ELR (cell line): ENCODE measurements at regions not wholly inside any gene's neighbourhood (a gene's known extent, or its start where the extent isn't known, plus 50 kb on each side); places are given as distances from the start of the nearest gene placed in this dataset.
"Not testable (repeated sequence)": the region's sequence is repeated elsewhere in the genome, so short reads cannot be mapped to it uniquely, and the experiment has no call there.

ENCODE experiments used
- DNase-seq: peaks from one replicate; pipeline ENCODE4 v3.0.0-alpha.2; 2015; ENCODE audit warnings: low read depth

GRCh38 chr2:67904966-67905365, 157.8 kb downstream of the C1D start:
- no peak for DNase-seq

- DNase-seq = not testable (repeated sequence)
Observed at GRCh38 chr2:67906547-67906946, 156.3 kb downstream of the C1D start.

- peak; percentile 98 for DNase-seq
Observed at GRCh38 chr2:67917332-67918054, 145.3 kb downstream of the C1D start.

- no peak for DNase-seq
Observed at GRCh38 chr2:67918471-67918870, 144.3 kb downstream of the C1D start.

- no peak for DNase-seq
Observed at GRCh38 chr2:67919490-67919889, 143.3 kb downstream of the C1D start.

GRCh38 chr2:67922080-67922785, 140.6 kb downstream of the C1D start:
- DNase-seq = no peak

GRCh38 chr2:67923696-67924095, 139.1 kb downstream of the C1D start:
- DNase-seq = no peak

GRCh38 chr2:67927501-67927900, 135.3 kb downstream of the C1D start:
- no peak for DNase-seq

GRCh38 chr2:67930156-67930555, 132.6 kb downstream of the C1D start:
- no peak for DNase-seq

- DNase-seq = no peak
Observed at GRCh38 chr2:67936969-67937368, 125.8 kb downstream of the C1D start.

GRCh38 chr2:67938053-67938452, 124.8 kb downstream of the C1D start:
- no peak for DNase-seq

GRCh38 chr2:67945056-67945455, 117.7 kb downstream of the C1D start:
- DNase-seq = no peak

GRCh38 chr2:67945940-67946339, 116.9 kb downstream of the C1D start:
- DNase-seq = peak; percentile 6

GRCh38 chr2:67948057-67948456, 114.7 kb downstream of the C1D start:
- no peak for DNase-seq

GRCh38 chr2:67948506-67948905, 114.3 kb downstream of the C1D start:
- no peak for DNase-seq

GRCh38 chr2:67950018-67950417, 112.8 kb downstream of the C1D start:
- DNase-seq = no peak

- DNase-seq = no peak
Observed at GRCh38 chr2:67950919-67951318, 111.9 kb downstream of the C1D start.

GRCh38 chr2:67952066-67952465, 110.7 kb downstream of the C1D start:
- DNase-seq = no peak

GRCh38 chr2:67954093-67954748, 108.6 kb downstream of the C1D start:
- DNase-seq = no peak

- DNase-seq = no peak
Observed at GRCh38 chr2:67955748-67956603, 106.8 kb downstream of the C1D start.

- DNase-seq = no peak
Observed at GRCh38 chr2:67965246-67965645, 97.6 kb downstream of the C1D start.

GRCh38 chr2:67970071-67970470, 92.7 kb downstream of the C1D start:
- DNase-seq = no peak
